ENCODE measurements at regions not wholly inside any gene's neighbourhood (a gene's known extent, or its start where the extent isn't known, plus 50 kb on each side); places are given as distances from the start of the nearest gene placed in this dataset.

GRCh38 chrX:13518126-13518525 lies 51.3 kb upstream of the EGFL6 start:
- Mint-ChIP-seq H3K4me1 (ENCODE audit: low read depth) (no peaks in the 10 kb centered on the region), H3K27ac (no peak overlapping the region), H3K4me3 (ENCODE audit: low read depth) (no peak overlapping the region), H3K9me3 (ENCODE audit: low read depth) (peaks cover 17% of the 10 kb centered on the region), H3K36me3 (ENCODE audit: insufficient read depth) (no peaks in the 10 kb centered on the region), H3K27me3 (no peaks in the 10 kb centered on the region)
- no peak for DNase-seq (ENCODE audit: low spot score, unreplicated experiment)
- TF ChIP-seq CTCF (IDR thresholded peaks at IDR 0.05; ENCODE audit: unreplicated experiment): no peak

GRCh38 chrX:13515211-13515930 lies 54.0 kb upstream of the EGFL6 start:
- H3K36me3 Mint-ChIP-seq (ENCODE audit: insufficient read depth): no peaks in the 10 kb centered on the region
- H3K4me3 Mint-ChIP-seq (ENCODE audit: low read depth): no peak overlapping the region
- no peaks in the 10 kb centered on the region for H3K27me3 Mint-ChIP-seq
- H3K4me1 Mint-ChIP-seq (ENCODE audit: low read depth): peaks cover 4% of the 10 kb centered on the region
- H3K9me3 Mint-ChIP-seq (ENCODE audit: low read depth): peaks cover 19% of the 10 kb centered on the region
- no peak for DNase-seq (ENCODE audit: low spot score, unreplicated experiment)
- TF ChIP-seq CTCF (IDR thresholded peaks at IDR 0.05; ENCODE audit: unreplicated experiment): no peak
- H3K27ac Mint-ChIP-seq: no peak overlapping the region

- no peaks in the 10 kb centered on the region for H3K27me3 Mint-ChIP-seq
- no peak overlapping the region for H3K27ac Mint-ChIP-seq
- peaks cover 12% of the 10 kb centered on the region for H3K9me3 Mint-ChIP-seq (ENCODE audit: low read depth)
- no peaks in the 10 kb centered on the region for H3K36me3 Mint-ChIP-seq (ENCODE audit: insufficient read depth)
- no peak for TF ChIP-seq CTCF (IDR thresholded peaks at IDR 0.05; ENCODE audit: unreplicated experiment)
- DNase-seq (ENCODE audit: low spot score, unreplicated experiment): no peak
- H3K4me3 Mint-ChIP-seq (ENCODE audit: low read depth): no peak overlapping the region
- peaks cover 4% of the 10 kb centered on the region for H3K4me1 Mint-ChIP-seq (ENCODE audit: low read depth)
Observed at GRCh38 chrX:13511944-13512330, 57.5 kb upstream of the EGFL6 start.

GRCh38 chrX:13511241-13511943 lies 58.0 kb upstream of the EGFL6 start:
- H3K4me1 Mint-ChIP-seq (ENCODE audit: low read depth): peaks cover 4% of the 10 kb centered on the region
- H3K27ac Mint-ChIP-seq: no peak overlapping the region
- no peaks in the 10 kb centered on the region for H3K27me3 Mint-ChIP-seq
- no peak overlapping the region for H3K4me3 Mint-ChIP-seq (ENCODE audit: low read depth)
- H3K36me3 Mint-ChIP-seq (ENCODE audit: insufficient read depth): no peaks in the 10 kb centered on the region
- TF ChIP-seq CTCF (IDR thresholded peaks at IDR 0.05; ENCODE audit: unreplicated experiment): no peak
- H3K9me3 Mint-ChIP-seq (ENCODE audit: low read depth): peaks cover 12% of the 10 kb centered on the region
- DNase-seq (ENCODE audit: low spot score, unreplicated experiment): no peak

GRCh38 chrX:13507893-13508292 lies 61.5 kb upstream of the EGFL6 start:
- Mint-ChIP-seq H3K27ac (no peak overlapping the region), H3K4me3 (ENCODE audit: low read depth) (no peak overlapping the region), H3K9me3 (ENCODE audit: low read depth) (peaks cover 14% of the 10 kb centered on the region), H3K36me3 (ENCODE audit: insufficient read depth) (no peaks in the 10 kb centered on the region), H3K4me1 (ENCODE audit: low read depth) (peaks cover 4% of the 10 kb centered on the region), H3K27me3 (no peaks in the 10 kb centered on the region)
- no peak for TF ChIP-seq CTCF (IDR thresholded peaks at IDR 0.05; ENCODE audit: unreplicated experiment)
- DNase-seq (ENCODE audit: low spot score, unreplicated experiment): no peak
